GM18499 (cell line): ENCODE measurements at regions not wholly inside any gene's neighbourhood (a gene's known extent, or its start where the extent isn't known, plus 50 kb on each side); places are given as distances from the start of the nearest gene placed in this dataset.

Source experiments
- ATAC-seq: cut with Tn5 transposase; IDR thresholded peaks from one replicate; pipeline ENCODE4 v1.9.1; 2021; ENCODE audit warnings: moderate number of reproducible peaks; ENCODE audit not compliant: insufficient read depth, unreplicated experiment

- ATAC-seq: no peak
Observed at GRCh38 chr15:98178861-98179260, 218.4 kb downstream of the ARRDC4 start.

GRCh38 chr15:98187549-98187948, 227.0 kb downstream of the ARRDC4 start:
- no peak for ATAC-seq

GRCh38 chr15:98190914-98191313, 230.4 kb downstream of the ARRDC4 start:
- no peak for ATAC-seq

- ATAC-seq: no peak
Observed at GRCh38 chr15:98195796-98196195, 235.3 kb downstream of the ARRDC4 start.

- no peak for ATAC-seq
Observed at GRCh38 chr15:98196371-98196770, 235.9 kb downstream of the ARRDC4 start.

- no peak for ATAC-seq
Observed at GRCh38 chr15:98202256-98202655, 241.8 kb downstream of the ARRDC4 start.

- no peak for ATAC-seq
Observed at GRCh38 chr15:98203872-98204660, 243.6 kb downstream of the ARRDC4 start.

GRCh38 chr15:98207928-98208327, 247.4 kb downstream of the ARRDC4 start:
- ATAC-seq: no peak

- no peak for ATAC-seq
Observed at GRCh38 chr15:98213346-98213979, 253.0 kb downstream of the ARRDC4 start.

- ATAC-seq: no peak
Observed at GRCh38 chr15:98216166-98216565, 255.7 kb downstream of the ARRDC4 start.

GRCh38 chr15:98217356-98217755, 256.9 kb downstream of the ARRDC4 start:
- no peak for ATAC-seq

- no peak for ATAC-seq
Observed at GRCh38 chr15:98221144-98221543, 260.6 kb downstream of the ARRDC4 start.

- no peak for ATAC-seq
Observed at GRCh38 chr15:98221577-98221976, 261.1 kb downstream of the ARRDC4 start.

- ATAC-seq: no peak
Observed at GRCh38 chr15:98226149-98226548, 265.6 kb downstream of the ARRDC4 start.

GRCh38 chr15:98226578-98226977, 266.1 kb downstream of the ARRDC4 start:
- no peak for ATAC-seq

- no peak for ATAC-seq
Observed at GRCh38 chr15:98228846-98229245, 268.3 kb downstream of the ARRDC4 start.

- ATAC-seq: no peak
Observed at GRCh38 chr15:98230975-98231374, 270.5 kb downstream of the ARRDC4 start.

GRCh38 chr15:98231696-98232440, 271.4 kb downstream of the ARRDC4 start:
- no peak for ATAC-seq

- ATAC-seq: no peak
Observed at GRCh38 chr15:98232761-98233160, 272.3 kb downstream of the ARRDC4 start.

- no peak for ATAC-seq
Observed at GRCh38 chr15:98233873-98234272, 273.4 kb downstream of the ARRDC4 start.

- ATAC-seq: no peak
Observed at GRCh38 chr15:98240303-98240702, 279.8 kb downstream of the ARRDC4 start.
